CD4-positive, alpha-beta T cell treated with Interleukin-15 for 4 hours (primary cell): ENCODE measurements at regions not wholly inside any gene's neighbourhood (a gene's known extent, or its start where the extent isn't known, plus 50 kb on each side); places are given as distances from the start of the nearest gene placed in this dataset.
"Not testable (repeated sequence)": the region's sequence is repeated elsewhere in the genome, so short reads cannot be mapped to it uniquely, and the experiment has no call there.

ENCODE experiments used
- DNase-seq: peaks from one replicate; pipeline ENCODE4 v3.0.0-alpha.2; 2020; ENCODE audit warnings: low spot score

DNA sequence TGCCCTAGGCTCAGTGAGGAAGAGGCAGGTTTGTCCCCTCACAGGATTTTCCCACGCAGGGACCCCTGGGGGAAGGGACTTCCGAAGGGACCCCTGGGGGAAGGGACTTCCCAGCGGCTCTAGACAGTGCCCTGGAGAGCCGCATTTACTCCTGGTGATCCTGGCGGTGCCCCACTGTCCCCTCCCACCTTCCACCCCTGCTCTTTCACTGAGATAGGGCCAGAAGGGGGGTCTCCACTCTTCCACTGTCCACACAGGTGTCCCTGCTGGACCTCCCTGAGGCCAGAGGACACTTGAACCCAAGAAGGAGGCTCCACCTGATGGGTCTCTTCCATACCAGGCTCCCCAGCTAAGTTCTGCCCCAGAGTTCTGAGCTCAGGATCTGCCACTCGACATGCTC, 1333.9 kb downstream of the BRD1 start:
- DNase-seq, result no peak

DNA sequence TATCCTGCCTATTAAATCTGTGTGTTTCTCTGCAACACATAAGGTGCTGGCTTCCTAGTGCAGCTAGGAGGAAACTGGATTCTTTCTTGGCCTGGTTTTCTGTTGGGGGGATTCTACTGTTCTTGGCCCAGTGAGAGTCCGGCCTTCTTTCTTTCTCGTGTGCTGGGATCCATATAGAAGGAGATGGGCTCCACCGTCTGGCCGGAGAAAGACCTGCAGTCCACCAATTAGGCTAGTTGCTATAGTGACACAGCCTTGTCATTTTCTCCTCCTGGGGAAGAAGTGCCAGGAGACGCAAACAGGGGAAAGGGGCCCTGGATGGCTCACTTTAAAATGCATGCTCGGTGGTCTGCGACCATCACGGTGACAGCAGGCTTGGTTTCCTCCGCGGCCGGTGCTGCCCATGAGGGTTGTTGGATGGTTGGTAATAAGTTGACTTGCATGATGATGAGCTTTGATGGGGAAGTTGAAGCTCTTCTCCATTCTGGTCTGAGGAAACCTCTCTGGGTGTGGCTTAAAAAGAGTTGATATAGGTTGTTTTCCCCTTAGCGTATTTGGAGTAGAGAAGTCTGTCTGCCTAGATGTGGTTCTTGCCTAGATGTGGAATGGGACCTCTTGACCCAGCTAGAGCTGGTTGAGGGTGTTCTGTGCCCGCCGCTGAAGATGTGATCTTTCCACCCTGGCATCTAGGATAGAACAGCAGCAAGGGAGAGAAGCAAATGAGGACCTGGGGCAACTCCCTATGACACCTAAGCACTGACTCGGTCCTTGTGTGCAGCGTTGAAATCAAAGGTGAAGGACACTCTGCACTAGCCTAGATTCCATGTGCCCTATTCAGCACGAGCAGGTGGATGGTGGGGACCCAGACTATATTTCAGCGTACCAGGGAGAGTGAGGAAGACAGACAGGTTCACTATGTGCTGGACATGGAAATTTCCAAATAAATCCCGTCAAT, 1335.0 kb downstream of the BRD1 start:
- peak; percentile 2 for DNase-seq

DNA sequence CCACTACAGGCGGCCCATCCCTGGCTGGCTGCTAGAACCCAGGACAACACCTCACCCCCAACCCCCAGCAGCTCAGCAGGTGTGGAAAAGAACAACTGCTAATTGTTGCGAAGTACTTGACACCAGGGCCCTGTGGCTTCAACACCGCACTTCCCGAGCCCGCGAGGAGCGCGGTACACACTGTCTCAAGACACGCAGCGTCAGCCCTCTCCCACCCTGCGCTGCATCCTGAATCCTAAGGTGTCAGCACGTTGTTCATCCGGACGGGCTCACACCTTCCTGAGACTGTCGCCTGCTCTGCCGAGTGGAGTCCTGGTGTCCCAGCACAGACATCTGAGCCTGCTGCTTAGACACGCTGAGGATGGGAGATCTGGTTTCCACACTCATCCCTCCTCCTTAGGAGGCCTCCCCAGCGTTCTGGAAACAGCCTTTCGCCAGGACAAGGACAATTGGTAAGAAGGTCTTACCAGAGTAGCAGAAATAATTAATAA, 1336.2 kb downstream of the BRD1 start:
- no peak for DNase-seq

DNA sequence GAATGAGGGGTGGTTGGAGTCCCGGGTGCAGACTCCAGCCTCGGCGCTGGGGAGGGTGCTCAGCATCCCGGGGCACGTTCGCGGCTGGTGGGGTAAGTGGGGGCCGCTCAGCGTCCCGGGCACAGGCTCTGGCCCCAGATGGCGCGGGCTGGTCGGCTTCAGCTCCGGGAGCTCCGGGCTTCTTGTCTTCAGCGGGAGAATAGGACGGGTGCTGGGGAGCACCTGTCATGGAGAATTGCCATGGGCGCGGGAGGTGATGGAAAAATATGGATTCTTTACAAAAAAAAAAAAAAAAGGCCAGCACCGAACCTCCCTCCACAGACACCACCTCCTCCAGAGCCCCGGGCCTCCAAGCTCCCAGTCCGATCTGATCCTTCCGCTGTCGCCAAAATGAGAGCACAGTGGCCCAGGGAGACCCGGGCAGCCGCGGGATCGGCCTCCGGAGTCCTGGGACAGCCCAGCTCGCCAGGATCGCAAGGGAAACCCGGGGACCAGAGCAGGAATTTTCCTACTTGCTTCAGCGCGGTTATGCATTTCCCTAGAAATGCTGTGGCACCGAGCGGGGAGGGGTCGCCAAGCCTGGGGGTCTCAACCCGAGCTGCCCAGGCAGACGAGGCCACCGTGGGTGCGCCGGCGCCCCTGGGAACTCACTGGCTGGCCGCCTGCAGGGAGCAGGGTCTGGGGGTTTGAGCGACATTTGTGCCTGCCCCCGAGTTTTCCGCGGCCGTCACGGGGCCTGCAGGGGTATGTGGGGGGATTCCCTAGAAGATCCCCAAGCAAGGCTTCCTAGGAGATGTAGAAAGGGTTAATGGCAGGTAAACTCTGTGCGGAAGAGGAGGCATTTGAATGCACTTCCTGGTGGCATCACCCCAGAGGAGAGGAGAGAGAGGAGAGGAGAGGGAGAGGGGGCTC, 1336.9 kb downstream of the BRD1 start:
- no peak for DNase-seq

DNA sequence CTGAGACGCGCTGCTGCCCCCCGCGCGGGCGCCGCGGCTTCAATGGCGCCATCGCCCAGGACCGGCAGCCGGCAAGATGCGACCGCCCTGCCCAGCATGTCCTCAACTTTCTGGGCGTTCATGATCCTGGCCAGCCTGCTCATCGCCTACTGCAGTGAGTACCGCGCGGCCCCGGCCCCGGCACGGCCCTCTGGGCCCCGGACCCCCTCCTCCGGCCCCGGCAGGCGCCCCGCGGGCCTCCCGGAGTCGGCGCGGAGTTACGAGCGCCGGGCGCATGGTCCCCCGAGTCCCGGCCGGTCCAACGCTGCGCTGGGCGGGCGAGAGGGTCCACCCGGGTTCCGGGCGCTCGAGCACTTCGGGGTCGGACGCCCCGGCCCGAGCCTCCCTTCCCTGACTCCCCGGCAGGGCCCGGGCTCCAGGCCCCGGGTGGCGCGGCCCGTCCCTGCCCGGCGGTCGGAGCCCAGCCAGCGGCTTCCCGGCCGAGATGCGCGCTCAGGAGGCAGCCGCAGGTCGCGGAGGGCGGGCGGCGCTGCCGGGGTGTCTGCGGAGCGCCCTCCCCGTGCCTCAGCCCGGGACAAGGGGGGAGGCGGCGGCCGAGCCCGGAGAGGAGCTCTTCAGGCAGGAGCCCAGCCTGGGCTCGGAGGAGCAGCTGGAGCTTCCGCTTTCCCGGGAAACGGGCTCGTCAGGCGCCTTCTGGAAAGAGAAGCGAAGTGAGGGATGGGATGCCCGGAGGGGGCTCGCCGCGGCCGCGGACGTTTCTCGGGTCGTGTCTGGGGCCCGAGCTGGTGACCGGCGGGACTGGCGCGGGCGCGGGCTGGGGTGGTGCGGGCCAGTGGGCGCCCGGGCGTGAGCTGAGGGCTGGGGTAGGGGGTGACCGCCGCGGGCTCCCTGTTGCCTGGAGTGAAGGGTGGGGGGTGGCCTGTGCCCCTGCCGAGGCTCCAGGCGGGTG, 1337.8 kb downstream of the BRD1 start:
- no peak for DNase-seq

DNA sequence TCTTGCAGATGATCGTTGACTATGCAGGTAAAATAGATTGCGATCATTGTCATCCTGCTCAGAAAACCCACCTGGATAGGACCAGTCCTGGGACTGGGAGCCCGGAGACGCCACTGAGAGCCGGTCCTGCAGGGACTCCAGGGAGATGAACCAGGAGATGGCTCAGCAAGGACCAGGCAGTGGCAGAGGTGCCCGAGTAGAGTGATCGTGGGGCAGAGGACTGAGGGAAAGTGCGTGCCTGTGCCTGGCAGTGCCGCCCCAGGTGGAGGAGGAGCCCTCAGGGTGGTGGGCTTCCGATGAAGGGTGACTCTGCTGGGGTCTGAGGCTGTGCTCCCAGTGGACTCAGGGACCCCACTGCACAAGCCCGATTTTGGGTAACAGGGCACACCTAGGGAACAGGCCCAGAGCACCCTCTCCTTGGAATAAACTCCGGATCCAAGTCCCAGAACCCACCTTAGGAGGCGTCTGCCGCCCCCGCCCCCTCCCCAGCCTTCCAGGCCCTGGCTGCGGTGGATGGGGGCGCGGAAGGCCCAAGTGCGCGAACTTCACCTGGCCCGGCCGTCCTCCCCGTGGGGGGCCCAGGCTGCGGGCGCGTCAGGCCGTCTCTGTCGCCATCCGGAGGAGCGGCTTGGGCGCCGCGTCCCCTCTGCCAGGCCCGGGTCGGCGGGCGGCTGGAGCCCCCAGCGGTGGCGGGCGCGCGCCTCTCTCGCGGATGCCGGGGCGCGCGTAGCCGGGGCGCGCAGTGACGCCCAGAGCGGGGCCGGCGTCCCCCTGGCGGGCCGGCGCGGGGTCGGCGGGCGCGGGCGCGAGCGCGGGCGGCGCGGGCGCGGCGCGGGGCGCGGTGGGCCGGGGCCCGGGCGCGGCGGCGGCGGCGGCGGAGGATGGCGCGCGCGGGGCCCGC, 1338.8 kb downstream of the BRD1 start:
- no peak for DNase-seq

DNA sequence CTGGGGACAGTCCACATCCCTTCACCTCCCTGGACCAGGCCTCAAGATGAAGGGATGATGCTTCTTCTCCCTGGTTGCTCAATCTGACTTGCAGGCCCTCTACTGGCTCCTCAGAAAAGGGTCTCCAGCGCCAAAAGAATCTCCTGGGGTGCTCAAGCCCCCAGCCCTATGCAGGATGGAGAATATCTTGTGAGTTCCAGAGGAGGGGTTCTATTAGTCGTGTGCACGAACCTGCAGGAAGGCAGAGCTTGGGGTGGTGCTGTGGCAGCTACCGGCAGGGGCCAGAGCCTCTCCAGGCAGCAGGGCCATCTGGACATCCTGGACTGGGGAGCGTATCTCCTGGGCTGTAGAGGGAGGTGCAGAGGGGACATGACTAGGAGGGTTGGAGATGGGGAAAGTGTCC, 1339.5 kb downstream of the BRD1 start:
- DNase-seq, result no peak

DNA sequence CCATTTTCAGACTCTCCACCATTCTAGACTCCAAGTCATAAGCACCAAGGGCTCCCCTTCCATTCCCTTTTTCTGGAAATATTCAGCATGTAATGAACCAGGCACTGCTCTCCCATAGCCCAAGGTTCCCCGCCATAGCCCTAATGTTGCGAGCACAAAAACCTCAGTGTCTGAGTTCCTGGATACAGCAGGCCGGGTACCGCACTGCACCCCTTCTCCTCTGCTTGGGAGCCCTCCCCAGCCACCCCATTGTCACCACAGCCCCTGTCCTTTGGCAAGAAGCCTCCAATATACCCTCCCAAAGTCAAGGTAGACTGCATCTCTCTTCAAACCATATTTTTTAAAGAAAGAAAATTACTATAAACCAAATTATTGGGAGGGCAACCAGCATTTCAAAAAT, 1341.1 kb downstream of the BRD1 start:
- no peak for DNase-seq

DNA sequence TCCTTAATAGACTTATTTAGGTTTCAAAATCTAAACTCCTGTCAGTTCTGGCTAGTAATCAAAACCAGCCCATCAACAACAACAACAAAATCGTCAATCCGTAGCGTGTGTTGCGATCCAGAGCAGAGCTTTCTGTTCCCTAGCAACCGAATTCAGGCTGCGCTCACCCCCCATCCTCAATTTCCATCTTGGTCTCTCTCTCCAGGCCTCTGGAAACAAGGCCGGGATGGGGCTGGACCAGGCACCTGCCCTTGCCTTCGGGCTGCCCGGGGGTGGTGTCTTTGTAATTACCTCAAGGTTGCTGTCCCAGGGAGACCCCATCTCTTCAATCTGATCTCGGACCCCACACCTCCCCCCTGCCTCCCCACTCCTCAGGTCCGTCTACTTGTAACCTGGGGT, 1341.5 kb downstream of the BRD1 start:
- DNase-seq, result no peak

DNA sequence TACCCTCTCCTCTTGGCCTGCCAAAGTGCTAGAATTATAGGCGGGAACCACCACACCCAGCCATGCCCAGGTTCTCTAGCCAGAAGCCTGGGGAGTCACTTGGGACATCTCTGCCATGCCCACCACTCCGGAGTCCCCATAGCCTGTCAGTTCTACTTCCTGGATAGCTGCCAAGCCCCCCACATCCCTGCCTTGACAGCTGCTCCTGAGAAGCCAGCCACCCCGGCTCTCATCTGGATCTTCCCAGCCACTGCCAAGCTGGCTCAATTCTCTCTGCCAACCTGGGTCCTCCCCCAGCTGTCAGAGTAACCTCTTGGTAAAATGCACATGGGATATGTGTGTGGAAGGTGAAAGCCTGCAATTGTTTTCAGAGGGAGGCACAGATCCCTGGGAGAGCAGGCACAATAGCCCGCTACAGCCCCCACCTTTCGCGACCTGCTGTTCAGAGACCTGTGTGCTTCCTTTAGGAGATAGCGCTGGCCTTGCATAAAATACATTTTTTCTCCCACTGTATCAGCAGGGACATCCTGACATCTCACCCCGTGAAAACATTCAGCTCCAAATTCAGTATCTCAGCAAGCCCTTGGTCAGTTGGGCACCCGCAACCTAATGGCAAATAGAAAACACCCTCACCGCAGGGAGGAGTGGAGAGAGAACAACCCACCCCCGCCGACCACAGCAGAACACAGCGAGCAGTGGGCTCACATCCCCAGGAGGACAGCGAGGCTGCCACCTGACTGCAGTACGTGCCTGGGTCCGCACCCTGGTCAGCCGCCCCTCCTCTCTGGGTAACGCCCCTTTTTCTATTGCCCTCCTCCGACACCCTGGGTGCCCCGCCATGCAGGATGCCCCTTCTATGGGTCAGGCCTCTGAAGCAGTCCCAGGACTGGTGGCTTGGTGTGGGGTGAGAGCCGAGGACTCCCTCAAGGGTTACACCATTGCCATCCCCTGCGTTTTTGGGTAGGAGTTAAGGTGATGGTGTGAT, 1342.2 kb downstream of the BRD1 start:
- no peak for DNase-seq

DNA sequence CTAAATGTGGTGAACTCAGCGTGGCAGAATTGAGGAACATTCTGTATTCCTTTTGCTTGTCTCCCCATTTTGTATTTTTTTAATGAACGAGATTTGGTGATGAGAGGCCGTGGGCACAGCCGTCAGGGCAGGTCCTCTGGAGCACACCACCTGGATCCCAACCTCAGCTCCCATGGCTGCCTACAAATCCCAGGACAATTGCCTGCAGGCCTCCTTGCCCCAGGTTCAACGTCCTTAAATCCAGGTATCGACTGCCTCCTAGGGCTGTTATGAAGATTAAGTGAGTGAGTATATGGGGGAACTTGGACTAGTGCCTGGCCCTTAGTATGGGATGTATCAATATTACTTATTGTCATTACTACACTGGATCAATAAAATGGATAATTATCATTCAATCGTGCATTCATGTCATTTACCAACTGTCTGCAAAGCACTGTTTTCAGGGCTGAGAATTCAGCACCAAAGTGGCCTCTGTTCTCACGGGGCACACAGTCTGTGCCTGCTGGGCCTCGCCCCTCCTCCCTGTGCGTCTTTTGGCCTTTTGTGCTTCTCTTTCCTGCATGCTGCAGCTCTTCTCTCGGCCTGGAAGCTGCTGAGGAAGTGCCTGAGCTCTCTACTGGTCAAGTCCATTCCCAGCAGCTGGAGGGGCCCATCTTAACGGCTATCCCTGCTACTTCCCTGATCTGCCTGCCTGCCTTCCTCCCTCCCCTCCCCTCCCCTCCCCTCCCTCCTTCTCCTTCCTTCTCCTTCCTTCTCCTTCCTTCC, 1343.7 kb downstream of the BRD1 start:
- no peak for DNase-seq

DNA sequence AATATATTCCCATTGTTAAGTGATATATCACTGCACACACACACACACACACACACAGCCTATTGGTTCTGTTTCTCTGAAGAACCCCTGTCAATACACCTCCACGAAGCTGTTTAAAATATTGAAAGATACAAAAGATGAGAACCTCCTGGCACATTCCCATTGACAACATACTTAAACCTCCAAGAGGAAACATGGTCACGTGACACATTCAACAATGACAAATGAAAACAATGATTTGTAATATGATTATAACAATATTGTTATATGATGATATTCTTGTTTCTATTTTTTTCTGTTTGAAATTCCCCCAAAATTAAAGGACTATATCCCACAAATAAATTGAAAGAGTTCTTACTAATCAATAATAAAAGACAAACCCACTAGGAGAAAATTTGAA, 1344.9 kb downstream of the BRD1 start:
- DNase-seq, result no peak

DNA sequence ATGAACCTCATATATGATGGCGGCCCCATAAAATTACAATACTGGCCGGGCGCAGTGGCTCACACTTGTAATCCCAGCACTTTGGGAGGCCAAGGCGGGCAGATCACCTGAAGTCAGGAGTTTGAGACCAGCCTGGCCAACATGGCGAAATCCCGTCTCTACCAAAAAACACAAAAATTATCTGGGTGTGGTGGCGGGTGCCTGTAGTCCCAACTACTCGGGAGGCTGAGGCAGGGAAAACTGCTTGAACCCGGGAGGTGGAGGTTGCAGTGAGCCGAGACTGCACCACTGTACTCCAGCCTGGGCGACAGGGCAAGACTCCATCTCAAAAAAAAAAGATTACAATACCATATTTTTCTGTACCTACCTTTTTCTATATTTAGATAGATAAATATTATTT, 1345.5 kb downstream of the BRD1 start:
- DNase-seq, result not testable (repeated sequence)

DNA sequence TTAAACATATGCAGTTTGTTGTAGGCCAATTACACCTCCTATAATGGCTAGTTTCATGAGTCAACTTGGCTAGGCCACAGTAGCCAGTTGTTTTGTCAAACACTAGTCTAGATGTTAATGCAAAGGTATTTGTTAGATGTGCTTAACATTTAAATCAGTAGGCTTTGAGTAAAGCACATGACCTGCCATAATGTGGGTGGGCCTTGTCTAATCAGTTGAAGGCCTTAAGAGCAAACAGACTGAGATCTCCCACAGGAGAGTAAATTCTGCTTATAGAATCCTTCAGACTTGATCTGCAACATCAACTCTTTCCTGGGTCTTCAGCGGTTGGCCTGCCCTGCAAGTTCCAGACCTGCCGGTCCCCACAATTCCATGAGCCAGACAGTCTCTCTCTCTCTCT, 1345.9 kb downstream of the BRD1 start:
- DNase-seq, result no peak

DNA sequence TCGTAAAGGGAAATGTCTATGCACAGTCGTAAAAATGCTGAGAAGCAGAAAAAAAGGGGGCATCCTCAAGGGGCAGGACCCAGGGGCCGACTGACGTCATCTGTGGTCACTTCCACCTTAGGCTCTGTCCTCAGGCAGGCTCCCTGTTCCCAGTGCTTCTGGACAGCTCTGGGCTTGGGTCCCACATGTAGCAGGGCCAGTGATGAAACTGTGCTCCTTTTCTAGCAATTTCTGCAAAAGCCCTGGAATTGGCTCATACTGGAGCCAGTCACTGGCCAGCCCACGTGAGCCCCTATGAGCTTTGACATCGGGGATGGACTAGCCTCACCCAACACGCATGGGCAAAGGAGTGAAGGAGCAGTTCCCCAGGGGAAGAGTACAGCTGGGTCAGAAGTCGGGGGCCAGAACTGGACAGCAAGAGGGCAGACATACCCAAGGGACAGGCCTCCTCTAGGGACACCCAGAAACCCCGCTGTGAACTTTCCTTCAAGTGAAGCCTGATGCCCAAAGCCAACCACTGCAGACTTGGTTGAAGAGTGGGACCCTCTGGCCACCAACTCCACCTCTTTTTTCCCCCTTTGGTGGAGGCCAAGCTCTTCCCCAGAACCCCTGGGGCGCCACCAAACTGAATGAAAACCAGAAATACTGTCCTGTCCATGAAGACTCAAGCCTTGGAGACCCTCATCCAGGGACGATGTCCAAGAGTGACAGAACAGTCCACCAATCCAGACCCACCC, 1349.0 kb downstream of the BRD1 start:
- DNase-seq, result no peak

DNA sequence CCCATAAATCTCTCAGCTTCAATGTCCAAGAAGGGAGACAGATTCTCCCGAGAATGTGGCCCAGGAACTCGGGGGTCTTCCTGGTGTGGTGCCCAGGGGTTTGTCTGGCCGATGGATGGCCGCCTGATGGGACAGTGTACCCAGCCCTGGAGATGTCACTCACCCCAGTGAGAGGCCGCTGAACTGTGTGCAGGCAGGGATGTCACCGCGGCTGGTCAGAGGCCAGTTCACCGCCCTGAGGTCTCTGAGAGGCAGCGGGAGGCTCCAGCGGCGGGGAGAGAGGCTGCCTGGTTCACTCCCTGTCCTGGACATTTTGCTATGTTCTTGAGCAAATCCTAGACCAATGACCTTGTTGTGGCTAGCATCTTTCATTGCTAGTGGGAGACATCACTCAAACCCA, 1349.5 kb downstream of the BRD1 start:
- DNase-seq, result no peak

DNA sequence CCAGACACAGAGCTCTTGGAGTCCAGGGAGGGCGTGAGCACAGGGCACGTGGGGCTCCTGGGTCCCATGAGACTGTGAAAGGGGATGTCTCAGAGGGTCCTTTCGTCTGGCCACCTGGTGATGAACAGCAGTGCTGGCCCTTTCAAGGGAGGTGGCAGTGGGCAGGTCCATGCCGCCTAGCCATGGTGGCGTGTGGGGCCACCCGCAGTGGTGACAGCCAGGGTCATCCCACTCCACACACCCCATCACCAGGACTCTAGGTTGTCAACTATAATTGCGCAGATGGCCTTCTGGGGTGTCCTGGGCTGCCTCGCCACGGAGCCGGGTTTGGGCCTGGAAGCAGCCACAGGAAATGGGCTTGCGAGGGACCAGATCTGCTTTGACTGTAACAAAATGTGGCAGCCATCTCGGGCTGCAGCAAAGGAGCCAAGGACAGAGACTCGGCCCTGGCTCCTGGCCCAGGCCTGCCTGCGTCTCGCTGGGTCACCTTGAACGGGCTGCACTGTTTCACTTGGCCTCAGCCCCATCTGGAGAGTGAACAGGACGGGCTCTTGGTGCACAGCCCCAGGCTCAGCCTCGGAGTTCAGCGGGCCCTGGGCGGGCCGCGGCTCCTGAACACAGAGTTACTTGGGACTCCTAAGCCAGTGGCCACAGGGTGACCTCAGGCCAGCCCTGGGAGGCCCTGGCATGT, 1350.5 kb downstream of the BRD1 start:
- no peak for DNase-seq
